K562 (cell line): ENCODE measurements at regions not wholly inside any gene's neighbourhood (a gene's known extent, or its start where the extent isn't known, plus 50 kb on each side); places are given as distances from the start of the nearest gene placed in this dataset.

Experiments
- ATAC-seq: fragments of 200-7000 bp; cut with Tn5 transposase; 3 replicates; pipeline ENCODE4 v1.9.1; 2020; ENCODE audit warnings: moderate library complexity
- BruUV-seq: library from RNA; stranded (reverse); fragments of 400-500 nt; replicated peaks from 2 replicates; lab custom pipeline; 2021; lab: Mats Ljungman, UMichigan
- CTCF ChIA-PET: fragments of 300-600 bp; formaldehyde crosslinking; extraction: SDS; loops from one replicate; lab custom pipeline; 2021; ENCODE audit warnings: low intra/inter-chr PET ratio; lab: Yijun Ruan, JAX
- POLR2A ChIA-PET: fragments of 300-600, 350-650 bp; sonication (Branson Sonifier 250); formaldehyde crosslinking; extraction: SDS; loops from one replicate; lab custom pipeline; 2021; ENCODE audit warnings: antibody characterized with exemption, inconsistent platforms; lab: Yijun Ruan, JAX
- DNase-seq, 4 experiments: peaks; one replicate each; pipeline versions ENCODE4 v3.0.0 to v3.0.0-alpha.2; 2011 to 2018; ENCODE audit warnings: low spot score in 3 of 4, mixed read lengths in 3 of 4; ENCODE audit errors: extremely low read depth in 1 of 4
- FAIRE-seq: peaks from 2 replicates; lab custom pipeline; 2011; peaks lifted over from hg19 to GRCh38; lab: Jason Lieb, UNC
- H2AFZ ChIP-seq: 2 replicates; pipeline ENCODE4 v1.6.0; 2011; ENCODE audit warnings: low read depth, low read length, control low read depth, inconsistent platforms
- H3K27ac ChIP-seq: fragments of 200-600 bp; 3 replicates; pipeline ENCODE4 v1.8.0; 2011; ENCODE audit warnings: low read depth, mild to moderate bottlenecking, control low read depth, inconsistent platforms, low read length, moderate library complexity, mixed read lengths; ENCODE audit errors: extremely low read depth
- H3K27me3 ChIP-seq, 2 experiments: fragments of 300-600 bp in 1 of 2; 2 replicates in 1 of 2; 3 replicates in 1 of 2; pipeline versions ENCODE4 v1.6.0 to v1.8.0; 2011; ENCODE audit warnings: inconsistent platforms in 2 of 2, low read length in 2 of 2, mild to moderate bottlenecking in 1 of 2, mixed read lengths in 1 of 2, moderate library complexity in 1 of 2; ENCODE audit not compliant: control insufficient read depth in 2 of 2, insufficient read depth in 2 of 2
- H3K36me3 ChIP-seq: fragments of 300-600 bp; 3 replicates; pipeline ENCODE4 v1.8.0; 2011; ENCODE audit warnings: mild to moderate bottlenecking, low read length, inconsistent platforms; ENCODE audit not compliant: control insufficient read depth, insufficient read depth
- H3K4me1 ChIP-seq, 2 experiments: fragments of 200-600 bp in 1 of 2; replicated peaks in 1 of 2; 2 replicates in 1 of 2; 3 replicates in 1 of 2; pipeline versions ENCODE4 v1.5.1 to v1.8.0; 2011; ENCODE audit warnings: inconsistent platforms in 2 of 2, low read length in 2 of 2, mild to moderate bottlenecking in 1 of 2, mixed read lengths in 1 of 2, moderate library complexity in 1 of 2; ENCODE audit not compliant: control insufficient read depth in 2 of 2, insufficient read depth in 2 of 2
- H3K4me2 ChIP-seq: 2 replicates; pipeline ENCODE4 v1.6.1; 2011; ENCODE audit warnings: low read length, control low read depth, inconsistent platforms, mixed read lengths; ENCODE audit not compliant: insufficient read depth
- H3K4me3 ChIP-seq: fragments of 200-600 bp; sonication (generic), shearing (Covaris generic); 2 replicates; pipeline ENCODE4 v1.5.1; 2016; ENCODE audit warnings: control low read depth, inconsistent platforms
- H3K79me2 ChIP-seq: fragments of 200-600 bp; 3 replicates; pipeline ENCODE4 v1.8.0; 2011; ENCODE audit warnings: low read length, inconsistent platforms; ENCODE audit not compliant: control insufficient read depth, insufficient read depth
- H3K9ac ChIP-seq, 2 experiments: 2 replicates each; pipeline versions ENCODE4 v1.6.0 to v1.6.1; 2011; ENCODE audit warnings: low read depth in 2 of 2, low read length in 2 of 2, control low read depth in 1 of 2, inconsistent platforms in 1 of 2, mild to moderate bottlenecking in 1 of 2, mixed read lengths in 1 of 2; ENCODE audit not compliant: insufficient read depth in 1 of 2
- H3K9me1 ChIP-seq: one replicate; pipeline ENCODE4 v1.6.0; 2011; ENCODE audit warnings: inconsistent platforms, mild to moderate bottlenecking, low read length, moderate library complexity; ENCODE audit not compliant: control insufficient read depth, insufficient read depth
- H3K9me3 ChIP-seq: replicated peaks from 2 replicates; pipeline ENCODE4 v1.5.1; 2011; ENCODE audit warnings: low read depth, low read length, inconsistent platforms; ENCODE audit not compliant: control insufficient read depth, insufficient read depth
- H4K20me1 ChIP-seq: replicated peaks from 2 replicates; pipeline ENCODE4 v1.6.1; 2011; ENCODE audit warnings: low read length, inconsistent platforms, mixed read lengths; ENCODE audit not compliant: control insufficient read depth, insufficient read depth
- CC2D1A ChIP-seq: fragments of 450-650 bp; IDR thresholded peaks from 2 replicates; pipeline ENCODE4 v1.6.1; 2017; ENCODE audit warnings: mild to moderate bottlenecking
- COPS2 ChIP-seq: fragments of 450-650 bp; conservative IDR thresholded peaks from 2 replicates; pipeline ENCODE4 v1.6.1; 2016; ENCODE audit warnings: mild to moderate bottlenecking, moderate library complexity
- HIVEP1 ChIP-seq: fragments of 250-450 bp; sonication (Bioruptor Pico); IDR thresholded peaks from 2 replicates; pipeline ENCODE4 v1.4.0; 2020; ENCODE audit warnings: mild to moderate bottlenecking
- HLTF ChIP-seq: fragments of 450-650 bp; IDR thresholded peaks from 2 replicates; pipeline ENCODE4 v1.6.1; 2016
- KAT7 ChIP-seq: sonication (generic); formaldehyde crosslinking; IDR thresholded peaks from 2 replicates; pipeline ENCODE4 v1.8.0; 2022; ENCODE audit warnings: missing genetic modification reagents, mild to moderate bottlenecking, borderline replicate concordance
- MCM7 ChIP-seq, 2 experiments: fragments of 450-650 bp; IDR thresholded peaks; 2 replicates each; pipeline ENCODE4 v1.6.1; 2016 to 2018
- PHF8 ChIP-seq: fragments of 200-600 bp; sonication (generic); IDR thresholded peaks from 2 replicates; pipeline ENCODE4 v1.6.1; 2012; ENCODE audit warnings: mixed run types, mild to moderate bottlenecking, inconsistent platforms, low read length, moderate library complexity, borderline replicate concordance
- THAP12 ChIP-seq: fragments of 250-450 bp; sonication (Bioruptor Pico); IDR thresholded peaks from 2 replicates; pipeline ENCODE4 v1.9.0; 2021; ENCODE audit warnings: mild to moderate bottlenecking, inconsistent platforms
- THRA ChIP-seq: fragments of 450-650 bp; IDR thresholded peaks from 2 replicates; pipeline ENCODE4 v1.6.1; 2017; ENCODE audit warnings: mild to moderate bottlenecking, moderate library complexity
- ZC3H8 ChIP-seq: fragments of 450-650 bp; IDR thresholded peaks from 2 replicates; pipeline ENCODE4 v1.6.1; 2017
- WGBS: fragments of 100-300 bp; shearing (Covaris generic); methylation state at CpG from one replicate; pipeline ENCODE4 v1.1.6; 2016; ENCODE audit warnings: low coverage, mixed read lengths; ENCODE audit not compliant: insufficient coverage; ENCODE audit errors: missing lambda C conversion rate; 5-methylcytosine and 5-hydroxymethylcytosine counted together
- in situ Hi-C: fragments of 300-500 bp; cut with MboI; formaldehyde crosslinking; loops from 4 replicates; pipeline ENCODE4 v1.15.0; 2018; ENCODE audit warnings: inconsistent platforms, mixed read lengths
- intact Hi-C: fragments of 100-400 bp; cut with micrococcal nuclease; formaldehyde crosslinking; loops from 2 replicates; pipeline ENCODE4 v1.14.2; 2022
- TF ChIP-seq, protein P1 (sequence below): fragments of 250-450 bp; sonication (Bioruptor Pico); IDR thresholded peaks from 2 replicates; pipeline ENCODE4 v1.5.0; 2021; ENCODE audit warnings: mild to moderate bottlenecking, moderate library complexity

GRCh38 chr13:70874636-70875035, 766.4 kb upstream of the KLHL1 start:
- intact Hi-C loops (no loop called here), in situ Hi-C loops (no loop called here)
- H3K79me2 ChIP-seq: no peaks in the 10 kb centered on the region
- no peak for FAIRE-seq
- ChIA-PET POLR2A (no interaction called here), CTCF (no interaction called here)
- BruUV-seq: no TSS peak
- H3K4me3 ChIP-seq: no peak overlapping the region
- no peaks in the 10 kb centered on the region for H3K9me1 ChIP-seq
- WGBS: 4% methylated on average over 3 of the region's 3 CpGs
- H3K27ac ChIP-seq: no peak overlapping the region
- H3K9ac ChIP-seq: no peak overlapping the region
- no peaks in the 10 kb centered on the region for H3K9me3 ChIP-seq
- H3K4me1 ChIP-seq: no peaks in the 10 kb centered on the region
- TF ChIP-seq MCM7 (IDR thresholded peaks at IDR 0.05) (no peak), ZC3H8 (no peak), KAT7 (CRISPR knock-in tag) (no peak), HLTF (no peak), PHF8 (no peak)
- TF ChIP-seq, all 486 proteins: peak for 0
- DNase-seq (no peak), ATAC-seq (no peak)
- no peaks in the 10 kb centered on the region for H3K27me3 ChIP-seq
- no peak overlapping the region for H3K4me2 ChIP-seq
- no peaks in the 10 kb centered on the region for H3K36me3 ChIP-seq
- H2AFZ ChIP-seq: no peak overlapping the region
- H4K20me1 ChIP-seq: no peaks in the 10 kb centered on the region

DNA sequence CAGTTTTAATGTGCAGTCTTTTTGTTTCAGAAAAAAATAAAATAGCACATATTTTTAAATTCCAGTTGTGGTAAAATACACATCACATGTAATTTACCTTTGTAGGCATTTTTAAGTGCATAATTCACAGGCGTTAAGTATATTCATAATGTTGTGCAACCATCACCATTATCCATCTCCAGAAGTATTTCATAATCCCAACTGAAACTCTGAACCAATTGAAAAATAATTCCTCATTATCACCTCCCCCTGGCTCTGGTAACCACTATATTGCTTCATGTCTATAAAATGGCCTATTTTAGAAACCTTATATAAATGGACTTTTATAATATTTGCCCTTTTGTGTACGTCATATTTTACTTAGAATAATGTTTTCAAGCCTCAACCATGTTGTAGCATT, 756.5 kb upstream of the KLHL1 start:
- H3K9ac ChIP-seq: no peak overlapping the region
- H3K4me3 ChIP-seq: no peak overlapping the region
- WGBS: 0% methylated on average over 2 of the region's 2 CpGs
- POLR2A ChIA-PET: no interaction called here
- no peaks in the 10 kb centered on the region for H3K27me3 ChIP-seq
- H4K20me1 ChIP-seq: no peaks in the 10 kb centered on the region
- intact Hi-C loops: no loop called here
- no peaks in the 10 kb centered on the region for H3K9me1 ChIP-seq
- no peak overlapping the region for H2AFZ ChIP-seq
- no peak overlapping the region for H3K27ac ChIP-seq
- H3K9me3 ChIP-seq: no peaks in the 10 kb centered on the region
- no peak overlapping the region for H3K4me2 ChIP-seq
- DNase-seq (no peak), ATAC-seq (no peak), FAIRE-seq (no peak)
- CTCF ChIA-PET: no interaction called here
- H3K4me1 ChIP-seq: no peaks in the 10 kb centered on the region
- in situ Hi-C loops: no loop called here
- no peaks in the 10 kb centered on the region for H3K79me2 ChIP-seq
- no peaks in the 10 kb centered on the region for H3K36me3 ChIP-seq
- BruUV-seq: no TSS peak
- TF ChIP-seq, protein P1, sequence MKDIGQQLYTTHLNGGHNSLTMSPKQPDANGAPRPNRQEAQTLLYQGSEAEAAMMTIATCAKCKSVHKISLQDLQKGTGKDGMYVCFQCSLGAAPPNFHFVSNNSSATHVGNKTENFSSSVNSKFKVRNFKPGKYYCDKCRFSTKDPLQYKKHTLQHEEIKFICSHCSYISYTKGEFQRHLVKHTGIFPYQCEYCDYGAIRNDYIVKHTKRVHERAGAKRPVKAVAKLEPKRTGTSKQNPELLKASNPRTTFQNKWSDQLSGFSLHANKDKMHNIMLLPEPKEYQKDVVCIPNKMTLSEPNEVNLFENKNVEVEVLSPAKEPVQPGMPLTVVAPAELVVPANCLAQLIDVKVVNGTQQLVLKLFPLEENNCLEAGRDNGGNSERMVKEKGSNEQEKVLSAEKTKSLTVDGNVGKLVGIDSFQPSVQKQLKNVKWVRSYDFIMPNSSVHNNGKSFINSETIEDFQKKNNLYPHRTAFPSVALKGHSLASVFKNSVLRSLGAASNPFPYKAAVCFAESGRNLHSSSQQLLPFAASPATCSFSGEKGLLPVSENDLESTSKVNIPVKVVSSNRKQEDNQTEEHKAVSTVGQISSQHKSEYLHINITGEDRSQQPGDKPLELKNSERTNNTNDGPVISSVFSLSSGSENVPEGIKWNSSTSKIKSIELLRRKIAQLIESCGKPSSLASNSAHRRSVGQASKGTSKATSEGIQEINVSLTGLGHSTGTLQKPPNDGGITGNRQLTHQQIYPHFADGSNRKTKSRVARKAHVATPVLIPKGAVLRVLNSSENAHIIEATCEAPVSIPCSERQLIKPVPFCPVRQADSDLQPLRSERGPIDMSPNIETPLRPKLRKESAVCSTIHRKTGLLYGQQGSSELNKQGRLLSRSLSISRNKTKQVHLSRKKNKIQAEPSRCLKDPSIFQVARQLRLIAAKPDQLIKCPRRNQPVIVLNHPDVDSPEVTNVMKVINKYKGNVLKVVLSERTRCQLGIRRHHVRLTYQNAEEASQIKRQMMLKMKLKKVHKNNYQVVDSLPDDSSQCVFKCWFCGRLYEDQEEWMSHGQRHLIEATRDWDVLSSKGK (CRISPR knock-in tag): no peak
- no peak for TF ChIP-seq COPS2
- TF ChIP-seq THRA: no peak
- TF ChIP-seq HIVEP1 (CRISPR knock-in tag): no peak
- no peak for TF ChIP-seq THAP12 (CRISPR knock-in tag)
- TF ChIP-seq CC2D1A: no peak
